ENCODE measurements at regions not wholly inside any gene's neighbourhood (a gene's known extent, or its start where the extent isn't known, plus 50 kb on each side); places are given as distances from the start of the nearest gene placed in this dataset.

DNA sequence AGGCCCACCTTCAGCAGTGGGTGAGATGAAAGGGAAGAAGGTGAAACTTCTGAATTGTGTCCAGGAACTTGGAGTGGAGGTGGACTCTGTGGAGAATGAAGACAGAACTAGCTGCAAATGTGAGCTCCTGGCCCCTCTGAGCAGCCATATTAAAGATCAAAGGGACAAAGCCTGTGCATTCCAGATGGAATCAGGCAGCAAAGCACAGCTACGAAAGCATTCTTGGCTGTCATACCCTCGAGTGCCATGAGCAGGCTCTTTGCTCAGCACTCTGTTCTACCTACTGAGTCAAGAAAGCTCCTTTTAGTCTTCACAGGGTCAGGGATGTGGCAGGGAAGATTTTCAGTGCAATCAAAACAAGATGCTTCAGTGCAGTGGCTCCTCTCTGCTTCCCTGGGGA, 86.3 kb upstream of the TSPAN2 start:
- TF ChIP-seq, protein P1, sequence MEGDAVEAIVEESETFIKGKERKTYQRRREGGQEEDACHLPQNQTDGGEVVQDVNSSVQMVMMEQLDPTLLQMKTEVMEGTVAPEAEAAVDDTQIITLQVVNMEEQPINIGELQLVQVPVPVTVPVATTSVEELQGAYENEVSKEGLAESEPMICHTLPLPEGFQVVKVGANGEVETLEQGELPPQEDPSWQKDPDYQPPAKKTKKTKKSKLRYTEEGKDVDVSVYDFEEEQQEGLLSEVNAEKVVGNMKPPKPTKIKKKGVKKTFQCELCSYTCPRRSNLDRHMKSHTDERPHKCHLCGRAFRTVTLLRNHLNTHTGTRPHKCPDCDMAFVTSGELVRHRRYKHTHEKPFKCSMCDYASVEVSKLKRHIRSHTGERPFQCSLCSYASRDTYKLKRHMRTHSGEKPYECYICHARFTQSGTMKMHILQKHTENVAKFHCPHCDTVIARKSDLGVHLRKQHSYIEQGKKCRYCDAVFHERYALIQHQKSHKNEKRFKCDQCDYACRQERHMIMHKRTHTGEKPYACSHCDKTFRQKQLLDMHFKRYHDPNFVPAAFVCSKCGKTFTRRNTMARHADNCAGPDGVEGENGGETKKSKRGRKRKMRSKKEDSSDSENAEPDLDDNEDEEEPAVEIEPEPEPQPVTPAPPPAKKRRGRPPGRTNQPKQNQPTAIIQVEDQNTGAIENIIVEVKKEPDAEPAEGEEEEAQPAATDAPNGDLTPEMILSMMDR (IDR thresholded peaks at IDR 0.05) = no peak
- TF ChIP-seq POLR2AphosphoS5 (IDR thresholded peaks at IDR 0.05; ENCODE audit: insufficient read depth in 1 of 2, low read depth in 1 of 2) (no peak), POLR2A (IDR thresholded peaks at IDR 0.05) (no peak)
